T-helper 17 cell (primary cell): ENCODE measurements at regions not wholly inside any gene's neighbourhood (a gene's known extent, or its start where the extent isn't known, plus 50 kb on each side); places are given as distances from the start of the nearest gene placed in this dataset.

Experiments used
- ATAC-seq: fragments of 150-1000 bp; cut with Tn5 transposase; 2 replicates; pipeline ENCODE4 v1.10.0; 2021; ENCODE audit warnings: mild to moderate bottlenecking, moderate library complexity
- DNase-seq, 3 donors: peaks; one replicate each; pipeline versions ENCODE4 v3.0.0 to v3.0.0-alpha.2; 2020 to 2021
- H3K9me3 ChIP-seq: one replicate; pipeline ENCODE4 v1.7.0; 2013; ENCODE audit warnings: low read length, mild to moderate bottlenecking; ENCODE audit not compliant: control insufficient read depth, poor library complexity, severe bottlenecking
- H3K27ac Mint-ChIP-seq: one replicate; pipeline ENCODE4 v1.8.0; 2022; ENCODE audit warnings: mild to moderate bottlenecking, moderate library complexity, mixed read lengths
- H3K27me3 Mint-ChIP-seq: one replicate; pipeline ENCODE4 v1.8.0; 2022; ENCODE audit warnings: mixed read lengths
- H3K36me3 Mint-ChIP-seq: one replicate; pipeline ENCODE4 v1.8.0; 2022; ENCODE audit warnings: low read depth, mixed read lengths
- H3K4me1 Mint-ChIP-seq: one replicate; pipeline ENCODE4 v1.8.0; 2022; ENCODE audit warnings: mild to moderate bottlenecking, mixed read lengths
- H3K4me3 Mint-ChIP-seq: one replicate; pipeline ENCODE4 v1.8.0; 2022; ENCODE audit warnings: mild to moderate bottlenecking, moderate library complexity, mixed read lengths

DNA sequence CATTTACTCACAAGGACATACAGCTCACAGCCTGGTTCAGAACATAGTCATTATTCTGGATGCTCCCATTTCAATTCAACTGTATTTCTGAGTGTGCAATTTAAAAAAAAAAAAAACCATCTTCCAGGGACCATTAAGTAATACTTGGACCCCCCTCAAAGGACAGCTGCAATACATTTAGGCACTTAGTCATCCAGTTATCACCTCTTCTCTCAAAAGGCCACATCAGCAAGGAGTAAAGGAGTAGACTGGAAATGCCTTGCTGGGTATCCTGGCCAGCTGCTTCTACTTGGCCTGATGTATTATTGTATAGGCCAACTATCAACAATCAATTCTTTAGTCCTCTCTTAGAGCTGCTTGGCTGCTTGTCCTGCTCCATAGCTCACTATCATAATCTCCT is 211.4 kb upstream of the SETMAR start:
- DNase-seq = no peak
- Mint-ChIP-seq H3K4me1 (no peaks in the 10 kb centered on the region), H3K36me3 (no peaks in the 10 kb centered on the region), H3K27me3 (no peaks in the 10 kb centered on the region), H3K4me3 (no peak overlapping the region), H3K27ac (no peak overlapping the region)
- ATAC-seq = no peak
- H3K9me3 ChIP-seq = no peaks in the 10 kb centered on the region

DNA sequence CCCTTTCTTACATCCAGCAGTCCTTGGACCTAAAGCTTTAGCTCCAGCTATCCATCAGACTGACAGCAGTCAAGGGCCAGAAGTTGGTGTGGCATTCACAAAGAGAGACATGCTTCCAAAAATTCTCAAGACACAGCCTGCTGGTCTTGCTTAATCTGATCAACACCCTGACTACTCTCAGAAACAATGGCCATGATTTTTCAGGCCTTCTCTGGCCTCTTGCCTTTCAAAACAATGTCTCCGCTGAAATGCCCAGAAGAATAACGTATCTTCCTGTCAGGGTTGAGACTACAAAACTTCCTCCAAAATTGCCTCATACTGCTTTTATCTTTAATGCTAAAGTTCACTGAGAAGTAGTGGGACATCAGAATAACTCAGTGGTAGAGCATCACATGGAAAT is 205.4 kb upstream of the SETMAR start:
- no peaks in the 10 kb centered on the region for H3K4me1 Mint-ChIP-seq
- ATAC-seq (no peak), DNase-seq (no peak)
- no peaks in the 10 kb centered on the region for H3K27me3 Mint-ChIP-seq
- H3K4me3 Mint-ChIP-seq = no peak overlapping the region
- H3K9me3 ChIP-seq = no peaks in the 10 kb centered on the region
- no peaks in the 10 kb centered on the region for H3K36me3 Mint-ChIP-seq
- no peak overlapping the region for H3K27ac Mint-ChIP-seq

DNA sequence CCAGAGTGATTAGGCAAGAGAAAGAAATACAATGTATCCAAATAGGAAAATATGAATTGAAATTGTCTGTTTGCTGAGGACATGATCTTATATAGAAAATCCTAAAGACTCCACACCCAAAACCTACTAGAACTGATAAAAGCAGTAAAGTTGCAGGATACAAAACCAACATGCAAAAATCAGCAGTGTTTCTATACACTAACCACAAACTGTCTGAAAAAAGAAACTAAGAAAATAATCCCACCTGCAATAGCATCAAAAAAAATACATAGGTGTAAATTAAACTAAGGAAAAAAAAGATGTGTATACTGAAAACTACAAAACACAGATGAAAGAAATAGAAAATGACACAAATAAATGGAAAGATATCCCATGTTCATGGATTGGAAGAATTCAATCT is 203.6 kb upstream of the SETMAR start:
- H3K36me3 Mint-ChIP-seq = no peaks in the 10 kb centered on the region
- H3K9me3 ChIP-seq = no peaks in the 10 kb centered on the region
- no peaks in the 10 kb centered on the region for H3K27me3 Mint-ChIP-seq
- no peak overlapping the region for H3K27ac Mint-ChIP-seq
- no peak overlapping the region for H3K4me3 Mint-ChIP-seq
- H3K4me1 Mint-ChIP-seq = no peaks in the 10 kb centered on the region
- ATAC-seq = no peak
- no peak for DNase-seq

DNA sequence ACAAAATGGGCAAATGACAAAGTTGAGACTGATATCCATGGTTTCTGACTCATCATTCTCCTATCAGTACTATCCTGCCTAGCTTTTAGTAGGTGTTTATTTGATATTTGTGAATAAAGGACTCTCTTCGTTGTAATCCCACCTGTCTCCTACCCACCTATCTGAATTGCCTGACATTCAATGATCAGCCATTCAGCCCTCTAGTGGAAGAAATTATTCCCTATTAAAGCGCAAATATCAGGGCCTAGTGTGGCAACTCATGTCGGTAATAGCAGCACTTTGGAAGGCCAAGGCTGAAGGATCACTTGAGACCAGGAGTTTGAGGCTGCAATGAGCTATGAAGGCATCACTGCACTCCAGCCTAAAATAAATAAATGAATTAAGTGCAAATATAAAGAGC is 195.7 kb upstream of the SETMAR start:
- Mint-ChIP-seq H3K4me3 (no peak overlapping the region), H3K27ac (no peak overlapping the region), H3K4me1 (no peaks in the 10 kb centered on the region), H3K36me3 (no peaks in the 10 kb centered on the region), H3K27me3 (no peaks in the 10 kb centered on the region)
- ATAC-seq (no peak), DNase-seq (no peak)
- no peaks in the 10 kb centered on the region for H3K9me3 ChIP-seq

DNA sequence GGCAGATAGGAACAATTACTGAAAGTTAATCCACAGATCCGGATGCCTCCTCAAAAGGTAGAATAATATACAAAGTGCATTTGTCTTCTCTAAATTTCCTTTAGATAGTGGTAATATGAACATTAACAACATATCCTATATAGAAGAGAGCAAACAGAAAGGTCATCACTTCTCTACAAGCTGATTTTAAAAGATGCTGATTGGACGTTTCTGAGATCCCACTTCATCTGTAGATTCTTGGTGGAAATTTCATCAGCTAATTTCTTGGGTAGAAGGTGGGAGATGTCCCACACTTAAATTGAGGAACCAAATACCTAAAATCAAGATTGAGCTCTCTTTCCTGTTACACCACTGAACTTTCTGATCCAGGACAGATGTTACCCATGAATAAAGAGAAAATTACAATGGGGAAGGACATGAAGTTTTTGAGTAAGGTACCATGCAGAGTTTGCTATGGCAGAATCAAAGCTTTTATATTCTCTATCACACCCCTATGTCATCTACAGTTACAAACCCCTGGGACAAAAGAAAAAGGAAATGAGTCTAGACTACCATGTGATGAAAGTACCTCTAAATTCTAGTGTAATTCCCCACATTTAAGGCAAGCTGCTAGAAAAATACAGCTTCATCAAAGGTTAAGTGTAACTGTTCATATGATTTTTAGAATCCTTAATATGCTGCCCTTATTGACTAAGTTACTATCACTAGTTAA is 189.2 kb upstream of the SETMAR start:
- no peaks in the 10 kb centered on the region for H3K36me3 Mint-ChIP-seq
- no peaks in the 10 kb centered on the region for H3K9me3 ChIP-seq
- no peak overlapping the region for H3K27ac Mint-ChIP-seq
- ATAC-seq (no peak), DNase-seq (no peak)
- no peak overlapping the region for H3K4me3 Mint-ChIP-seq
- no peaks in the 10 kb centered on the region for H3K4me1 Mint-ChIP-seq
- H3K27me3 Mint-ChIP-seq = no peaks in the 10 kb centered on the region

DNA sequence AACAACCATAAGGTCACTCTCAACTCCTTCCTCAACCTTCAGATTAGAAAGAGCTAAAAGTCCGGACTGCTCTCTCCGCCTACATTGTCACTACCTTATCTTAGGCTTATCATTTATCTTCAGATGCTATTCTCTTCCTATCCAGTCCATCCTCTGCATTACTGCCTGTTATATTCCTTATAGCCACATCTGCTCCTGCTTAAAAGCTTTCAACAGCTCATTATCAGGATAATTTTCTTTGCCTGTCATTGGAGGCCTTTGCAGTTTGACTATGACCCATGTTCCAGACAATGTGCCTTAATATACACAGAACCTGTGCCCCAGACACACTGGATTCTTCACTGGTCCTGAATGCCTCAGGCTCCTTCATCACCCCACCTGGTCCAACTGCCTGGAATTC is 184.1 kb upstream of the SETMAR start:
- no peak for DNase-seq
- Mint-ChIP-seq H3K4me3 (no peak overlapping the region), H3K4me1 (no peaks in the 10 kb centered on the region), H3K27me3 (no peaks in the 10 kb centered on the region), H3K36me3 (no peaks in the 10 kb centered on the region), H3K27ac (no peak overlapping the region)
- no peaks in the 10 kb centered on the region for H3K9me3 ChIP-seq
- ATAC-seq = no peak

DNA sequence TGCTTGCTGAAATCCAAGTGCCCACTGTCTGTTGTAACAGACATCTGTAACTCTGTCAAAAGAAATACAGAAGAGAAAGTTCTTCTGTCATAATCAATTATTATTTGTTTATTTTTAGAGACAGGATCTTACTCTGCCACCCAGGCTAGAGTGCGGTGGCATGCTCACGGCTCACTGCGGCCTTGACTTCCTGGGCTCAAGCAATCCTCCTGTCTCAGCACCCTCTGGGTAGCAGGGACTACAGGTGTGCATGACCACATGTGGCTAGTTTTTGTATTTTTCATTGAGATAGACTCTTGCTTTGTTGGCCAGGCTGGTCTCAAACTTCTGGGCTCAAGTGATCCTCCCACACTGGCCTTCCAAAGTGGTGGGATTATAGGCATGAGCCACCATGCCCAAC is 177.6 kb upstream of the SETMAR start:
- H3K9me3 ChIP-seq = no peaks in the 10 kb centered on the region
- ATAC-seq (no peak), DNase-seq (no peak)
- Mint-ChIP-seq H3K4me1 (no peaks in the 10 kb centered on the region), H3K4me3 (no peak overlapping the region), H3K36me3 (no peaks in the 10 kb centered on the region), H3K27me3 (no peaks in the 10 kb centered on the region), H3K27ac (no peak overlapping the region)

DNA sequence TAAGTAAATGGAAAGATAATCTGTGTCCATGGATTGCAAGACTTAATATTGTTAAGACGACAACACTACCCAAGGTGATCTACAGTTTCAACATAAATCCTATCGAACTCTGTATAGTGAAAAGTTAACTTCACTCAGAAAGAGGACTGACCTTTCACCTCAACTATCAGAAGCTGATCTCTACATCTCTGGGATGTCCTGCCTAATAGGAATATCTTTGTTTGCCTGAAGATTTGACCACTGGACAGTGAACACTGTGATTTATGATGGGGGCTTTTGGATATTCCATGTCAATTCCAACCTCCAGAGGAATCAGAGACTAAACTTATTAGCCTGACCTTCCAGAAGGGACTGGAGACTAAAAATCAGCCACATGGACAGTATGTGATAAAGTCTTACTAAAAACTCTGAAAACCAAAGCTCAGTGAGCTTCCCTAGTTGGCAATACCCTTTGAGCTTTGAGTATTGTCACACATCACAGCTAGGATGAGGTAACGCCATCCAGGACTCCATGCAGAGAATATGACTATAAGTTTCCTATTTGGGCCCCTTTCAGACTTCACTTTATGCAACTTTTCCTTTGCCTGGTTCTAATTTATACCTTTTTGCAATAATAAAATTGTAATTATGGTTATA is 164.9 kb upstream of the SETMAR start:
- ATAC-seq (no peak), DNase-seq (no peak)
- Mint-ChIP-seq H3K36me3 (no peaks in the 10 kb centered on the region), H3K27me3 (no peaks in the 10 kb centered on the region), H3K4me1 (no peaks in the 10 kb centered on the region), H3K27ac (no peak overlapping the region), H3K4me3 (no peak overlapping the region)
- no peaks in the 10 kb centered on the region for H3K9me3 ChIP-seq

DNA sequence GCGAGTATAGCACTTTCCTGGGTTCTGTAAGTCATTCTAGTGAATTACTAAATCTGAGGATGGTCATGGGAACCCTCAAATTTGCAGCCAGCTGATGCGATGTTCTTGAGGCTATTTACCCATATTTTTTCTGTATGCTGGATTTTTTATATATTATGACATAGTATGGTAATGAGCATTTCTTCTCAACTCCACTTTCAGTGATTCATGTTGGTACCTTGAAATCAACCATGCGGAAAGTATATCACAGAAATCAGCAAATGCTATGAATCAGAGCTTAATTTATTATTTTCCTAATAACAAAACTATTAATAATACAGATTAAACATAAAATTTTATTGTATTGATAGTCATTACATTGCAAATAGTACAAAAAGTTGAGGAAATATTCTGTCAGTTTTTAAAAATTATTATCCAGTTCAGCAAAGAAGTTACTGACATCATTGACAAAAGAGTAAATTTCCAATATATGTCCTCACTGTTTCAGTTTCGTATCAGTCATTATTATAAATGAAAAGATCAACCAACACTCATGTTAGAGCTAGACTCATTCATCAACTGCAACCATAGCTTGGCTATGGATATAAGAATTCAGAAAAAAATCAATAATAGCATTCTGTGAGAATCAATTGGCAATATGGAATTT is 164.3 kb upstream of the SETMAR start:
- no peaks in the 10 kb centered on the region for H3K27me3 Mint-ChIP-seq
- ATAC-seq (no peak), DNase-seq (no peak)
- H3K4me1 Mint-ChIP-seq = no peaks in the 10 kb centered on the region
- H3K36me3 Mint-ChIP-seq = no peaks in the 10 kb centered on the region
- H3K27ac Mint-ChIP-seq = no peak overlapping the region
- H3K4me3 Mint-ChIP-seq = no peak overlapping the region
- H3K9me3 ChIP-seq = no peaks in the 10 kb centered on the region

DNA sequence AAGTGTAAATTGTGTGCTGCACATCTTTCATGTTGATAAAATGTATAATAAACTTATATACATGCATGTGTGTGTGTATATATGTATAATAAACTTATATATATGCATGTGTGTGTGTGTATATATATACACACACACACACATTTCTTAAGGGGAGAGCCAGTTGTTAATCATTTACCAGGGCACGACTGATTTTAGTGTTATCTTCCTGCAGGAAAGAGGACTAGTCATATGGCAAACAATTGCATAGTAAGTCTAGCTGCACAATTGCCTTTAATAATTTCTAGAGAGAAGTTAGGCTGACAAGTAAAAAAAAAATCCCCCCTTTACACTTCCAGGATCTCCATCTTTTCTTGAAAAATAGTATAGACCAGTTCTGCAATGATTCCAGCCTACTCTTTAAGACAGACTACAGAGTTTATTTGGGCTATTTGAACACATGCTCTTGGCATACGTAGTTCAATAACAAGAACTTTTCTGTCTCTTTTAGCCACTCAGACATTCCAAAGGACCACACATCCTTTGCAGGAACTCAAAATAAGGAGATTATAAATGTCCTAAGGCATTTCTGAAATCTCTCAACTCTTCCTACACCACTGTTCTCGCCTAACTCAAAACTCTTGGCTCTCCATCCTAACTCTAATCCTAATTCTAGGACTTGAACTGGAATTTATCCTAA is 163.6 kb upstream of the SETMAR start:
- Mint-ChIP-seq H3K27me3 (no peaks in the 10 kb centered on the region), H3K27ac (no peak overlapping the region), H3K36me3 (no peaks in the 10 kb centered on the region), H3K4me3 (no peak overlapping the region), H3K4me1 (no peaks in the 10 kb centered on the region)
- no peaks in the 10 kb centered on the region for H3K9me3 ChIP-seq
- DNase-seq (no peak), ATAC-seq (no peak)

DNA sequence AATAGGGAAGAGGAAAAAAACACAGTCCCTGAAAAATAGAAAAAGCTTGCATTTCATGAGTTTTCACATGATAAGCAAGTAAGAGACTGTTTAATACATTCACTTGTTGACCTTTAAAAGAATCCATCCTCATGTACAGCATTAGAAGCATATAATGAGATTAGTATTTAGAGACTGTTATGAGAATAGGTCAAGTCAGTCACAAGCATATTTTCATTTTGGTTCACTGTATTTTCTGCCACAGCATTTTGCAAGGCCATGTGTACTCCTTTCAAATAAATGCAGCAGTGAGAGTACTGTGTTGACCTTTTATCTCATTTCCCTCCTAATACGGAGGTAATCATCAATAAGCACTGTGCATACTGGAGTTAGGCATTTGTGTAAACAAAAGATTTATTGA is 162.2 kb upstream of the SETMAR start:
- no peak overlapping the region for H3K27ac Mint-ChIP-seq
- H3K4me3 Mint-ChIP-seq = no peak overlapping the region
- ATAC-seq = no peak
- DNase-seq = no peak
- H3K36me3 Mint-ChIP-seq = no peaks in the 10 kb centered on the region
- H3K9me3 ChIP-seq = no peaks in the 10 kb centered on the region
- H3K27me3 Mint-ChIP-seq = no peaks in the 10 kb centered on the region
- H3K4me1 Mint-ChIP-seq = no peaks in the 10 kb centered on the region

DNA sequence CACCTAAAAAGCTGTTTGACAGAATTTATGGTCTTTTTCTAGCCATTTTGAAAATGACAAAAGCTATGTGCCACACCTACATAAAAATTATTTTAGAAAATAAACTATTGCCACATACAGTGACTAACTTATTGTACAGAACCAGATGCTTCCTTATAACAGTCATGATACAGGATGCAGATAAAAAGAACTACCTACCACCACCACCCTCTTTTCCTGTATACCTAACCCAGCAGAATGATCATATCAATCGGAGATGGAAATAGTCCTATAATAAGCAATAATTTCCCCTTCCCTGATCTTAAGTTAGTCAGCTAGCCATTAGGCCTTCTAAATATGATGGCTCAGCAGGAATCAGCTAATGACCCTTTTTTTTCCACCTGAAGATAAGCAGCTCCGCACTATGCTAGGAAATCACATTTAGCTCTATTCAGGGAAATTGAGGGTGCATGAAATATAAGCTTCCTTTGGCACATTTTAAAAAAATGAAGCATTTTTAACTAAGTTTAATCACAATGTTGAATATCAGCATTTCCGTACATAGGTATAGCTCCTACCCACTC is 155.5 kb upstream of the SETMAR start:
- H3K4me1 Mint-ChIP-seq = no peaks in the 10 kb centered on the region
- H3K27ac Mint-ChIP-seq = no peak overlapping the region
- no peak for DNase-seq
- no peak for ATAC-seq
- H3K27me3 Mint-ChIP-seq = no peaks in the 10 kb centered on the region
- no peaks in the 10 kb centered on the region for H3K9me3 ChIP-seq
- H3K36me3 Mint-ChIP-seq = no peaks in the 10 kb centered on the region
- no peak overlapping the region for H3K4me3 Mint-ChIP-seq

DNA sequence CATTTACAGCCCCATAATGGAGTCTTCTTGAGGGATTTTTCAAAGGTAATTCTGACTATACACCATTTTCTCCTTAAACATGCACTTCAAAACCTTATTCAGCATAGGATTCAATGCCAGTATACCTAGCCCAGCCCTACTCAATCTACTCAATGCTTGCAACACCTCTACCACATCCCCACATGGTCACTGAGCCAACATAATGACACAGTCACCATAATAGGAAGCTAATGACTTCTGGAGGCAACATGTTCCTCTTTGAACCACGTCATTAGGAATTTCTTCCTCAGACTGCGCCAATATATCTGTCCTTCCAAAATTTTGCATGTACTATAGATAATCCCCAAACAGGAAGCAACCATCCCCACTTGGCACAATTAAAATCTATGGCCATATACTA is 153.9 kb upstream of the SETMAR start:
- no peaks in the 10 kb centered on the region for H3K27me3 Mint-ChIP-seq
- no peak overlapping the region for H3K27ac Mint-ChIP-seq
- no peaks in the 10 kb centered on the region for H3K36me3 Mint-ChIP-seq
- DNase-seq (no peak), ATAC-seq (no peak)
- H3K4me1 Mint-ChIP-seq = no peaks in the 10 kb centered on the region
- H3K9me3 ChIP-seq = no peaks in the 10 kb centered on the region
- no peak overlapping the region for H3K4me3 Mint-ChIP-seq
